Fibroblast of skin of right quadriceps (primary cell): ENCODE measurements at regions not wholly inside any gene's neighbourhood (a gene's known extent, or its start where the extent isn't known, plus 50 kb on each side); places are given as distances from the start of the nearest gene placed in this dataset.
"Not testable (repeated sequence)": the region's sequence is repeated elsewhere in the genome, so short reads cannot be mapped to it uniquely, and the experiment has no call there.

ENCODE experiments used
- DNase-seq: peaks from one replicate; pipeline ENCODE4 v3.0.0-alpha.2; 2013

DNA sequence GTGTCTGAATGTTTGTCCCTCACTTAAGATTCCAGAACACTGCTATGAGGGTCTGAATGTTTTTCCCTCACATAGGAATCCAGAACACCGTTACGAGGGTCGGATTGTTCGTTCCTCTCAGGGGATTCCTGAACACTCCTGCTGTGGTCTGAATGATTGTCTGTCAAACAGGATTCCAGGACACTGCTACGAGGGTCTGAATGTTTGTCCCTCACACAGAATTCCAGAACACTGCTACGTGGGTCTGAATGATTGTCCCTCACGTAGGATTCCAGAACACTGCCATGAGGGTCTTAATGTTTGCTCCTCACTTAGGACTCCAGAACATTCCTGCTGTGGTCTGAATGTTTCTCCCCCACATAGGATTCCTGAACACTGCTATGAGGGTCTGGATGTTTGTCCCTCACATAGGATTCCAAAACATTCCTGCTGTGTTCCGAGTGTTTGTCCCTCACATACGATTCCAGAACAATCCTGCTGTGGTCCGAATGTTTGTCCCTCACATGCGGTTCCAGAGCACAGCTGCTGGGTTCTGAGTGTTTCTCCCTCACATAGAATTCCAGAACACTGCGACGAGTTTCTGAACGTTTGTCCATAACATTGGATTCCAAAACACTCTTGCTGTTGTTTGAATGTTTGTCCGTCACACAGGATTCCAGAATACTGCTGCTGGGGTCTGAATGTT lies 199.5 kb downstream of the FOXD4L6 start:
- DNase-seq = no peak

DNA sequence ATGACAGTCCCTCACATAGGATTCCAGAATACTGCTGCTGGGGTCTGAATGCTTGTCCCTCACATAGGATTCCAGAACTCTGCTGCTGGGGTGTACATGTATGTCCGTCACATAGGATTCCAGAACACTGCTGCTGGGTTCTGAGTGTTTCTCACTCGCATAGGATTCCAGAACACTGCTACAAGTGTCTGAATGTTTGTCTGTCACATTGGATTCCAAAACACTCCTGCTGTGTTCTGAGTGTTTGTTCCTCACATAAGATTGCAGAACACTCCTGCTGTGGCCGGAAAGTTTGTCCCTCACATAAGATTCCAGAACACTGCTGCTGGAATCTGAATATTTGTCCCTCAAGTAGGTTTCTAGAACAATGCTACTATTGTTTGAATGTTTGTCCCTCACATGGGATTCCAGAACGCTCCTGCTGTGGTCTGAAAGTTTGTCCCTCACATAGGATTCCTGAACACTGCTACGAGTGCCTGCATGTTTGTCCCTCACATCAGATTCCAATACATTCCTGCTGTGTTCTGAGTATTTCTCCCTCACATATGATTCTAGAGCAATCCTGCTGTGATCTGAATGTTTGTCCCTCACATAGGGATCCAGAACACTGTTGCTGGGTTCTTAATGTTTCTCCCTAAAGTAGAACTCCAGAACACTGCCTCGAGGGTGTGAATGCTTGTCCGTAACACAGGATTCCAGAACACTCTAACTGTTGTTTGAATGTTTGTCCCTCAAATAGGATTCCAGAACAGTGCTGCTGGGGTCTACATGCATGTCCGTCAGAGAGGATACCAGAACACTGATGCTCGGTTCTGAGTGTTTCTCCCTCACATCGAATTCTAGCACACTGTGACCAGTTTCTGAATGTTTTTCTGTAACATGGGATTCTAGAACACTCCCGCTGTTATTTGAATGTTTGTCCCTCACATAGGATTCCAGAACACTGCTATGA lies 200.4 kb downstream of the FOXD4L6 start:
- DNase-seq = no peak

DNA sequence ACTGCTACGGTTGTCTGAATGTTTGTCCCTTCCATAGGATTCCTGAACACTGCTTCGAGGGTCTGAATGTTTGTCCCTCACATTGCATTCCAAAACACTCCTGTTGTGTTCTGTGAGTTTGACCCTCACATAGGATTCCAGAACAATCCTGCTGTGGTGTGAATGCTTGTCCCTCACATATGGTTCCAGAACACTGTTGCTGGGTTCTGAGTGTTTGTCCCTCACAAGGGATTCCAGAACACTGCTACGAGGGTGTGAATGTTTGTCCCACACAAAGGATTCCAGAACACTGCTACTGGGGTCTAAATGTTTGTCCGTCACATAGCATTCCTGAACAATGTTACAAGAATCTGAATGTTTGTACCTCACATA lies 201.2 kb downstream of the FOXD4L6 start:
- no peak for DNase-seq

DNA sequence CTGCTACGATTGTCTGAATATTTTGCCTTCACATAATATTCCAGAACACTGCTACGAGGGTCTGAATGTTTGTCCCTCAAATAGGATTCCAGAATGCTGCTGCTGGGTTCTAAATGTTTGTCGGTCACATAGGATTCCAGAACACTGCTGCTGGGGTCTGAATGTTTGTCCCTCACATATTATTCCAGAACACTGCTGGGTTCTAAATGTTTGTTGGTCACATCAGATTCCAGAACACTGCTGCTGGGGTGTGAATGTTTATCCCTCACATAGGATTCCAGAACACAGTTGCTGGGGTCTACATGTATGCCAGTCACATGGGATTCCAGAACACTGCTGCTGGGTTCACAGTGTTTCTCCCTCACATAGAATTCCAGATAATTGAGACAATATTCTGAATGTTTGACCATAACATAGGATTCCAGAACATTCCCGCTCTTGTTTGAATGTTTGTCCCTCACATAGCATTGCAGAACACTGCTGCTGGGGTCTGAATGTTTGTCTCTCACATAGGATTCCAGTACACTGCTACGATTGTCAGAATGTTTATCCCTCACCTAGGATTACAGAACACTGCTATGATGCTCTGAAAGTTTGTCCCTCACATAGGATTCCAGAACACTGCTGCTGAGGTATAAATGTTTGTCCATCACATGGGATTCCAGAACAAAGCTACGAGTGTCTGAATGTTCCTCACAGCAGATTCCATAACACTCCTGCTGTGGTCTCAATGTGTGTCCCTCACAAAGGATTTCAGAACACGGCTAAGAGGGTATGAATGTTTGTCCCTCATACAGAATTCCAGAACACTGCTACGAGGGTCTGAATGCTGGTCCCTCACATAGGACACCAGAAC lies 201.8 kb downstream of the FOXD4L6 start:
- no peak for DNase-seq

DNA sequence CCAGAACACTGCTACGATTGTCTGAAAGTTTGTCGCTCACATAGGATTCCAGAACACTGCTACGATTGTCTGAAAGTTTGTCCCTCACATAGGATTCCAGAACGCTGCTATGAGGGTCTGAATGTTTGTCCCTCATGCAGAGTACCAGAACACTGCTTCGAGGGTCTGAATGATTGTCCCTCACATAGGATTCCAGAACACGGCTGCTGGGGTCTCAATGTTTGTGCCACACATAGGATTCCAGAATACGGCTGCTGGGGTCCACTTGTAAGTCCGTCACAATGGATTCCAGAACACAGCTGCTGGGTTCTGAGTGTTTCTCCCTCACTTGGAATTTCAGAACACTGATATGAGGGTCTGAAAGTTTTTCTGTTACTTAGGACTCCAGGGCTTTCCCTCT lies 203.3 kb downstream of the FOXD4L6 start:
- no peak for DNase-seq

DNA sequence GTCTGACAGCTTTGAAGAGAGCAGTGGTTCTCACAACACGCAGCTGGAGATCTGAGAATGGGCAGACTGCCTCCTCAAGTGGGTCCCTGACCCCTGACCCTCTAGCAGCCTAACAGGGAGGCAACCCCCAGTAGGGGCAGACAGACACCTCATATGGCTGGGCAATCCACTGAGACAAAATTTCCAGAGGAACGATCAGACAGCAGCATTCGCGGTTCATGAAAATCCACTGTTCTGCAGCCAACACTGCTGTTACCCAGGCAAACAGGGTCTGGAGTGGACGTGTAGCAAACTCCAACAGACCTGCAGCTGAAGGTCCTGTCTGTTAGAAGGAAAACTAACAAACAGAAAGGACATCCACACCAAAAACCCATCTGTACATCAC lies 212.1 kb downstream of the FOXD4L6 start:
- not testable (repeated sequence) for DNase-seq

DNA sequence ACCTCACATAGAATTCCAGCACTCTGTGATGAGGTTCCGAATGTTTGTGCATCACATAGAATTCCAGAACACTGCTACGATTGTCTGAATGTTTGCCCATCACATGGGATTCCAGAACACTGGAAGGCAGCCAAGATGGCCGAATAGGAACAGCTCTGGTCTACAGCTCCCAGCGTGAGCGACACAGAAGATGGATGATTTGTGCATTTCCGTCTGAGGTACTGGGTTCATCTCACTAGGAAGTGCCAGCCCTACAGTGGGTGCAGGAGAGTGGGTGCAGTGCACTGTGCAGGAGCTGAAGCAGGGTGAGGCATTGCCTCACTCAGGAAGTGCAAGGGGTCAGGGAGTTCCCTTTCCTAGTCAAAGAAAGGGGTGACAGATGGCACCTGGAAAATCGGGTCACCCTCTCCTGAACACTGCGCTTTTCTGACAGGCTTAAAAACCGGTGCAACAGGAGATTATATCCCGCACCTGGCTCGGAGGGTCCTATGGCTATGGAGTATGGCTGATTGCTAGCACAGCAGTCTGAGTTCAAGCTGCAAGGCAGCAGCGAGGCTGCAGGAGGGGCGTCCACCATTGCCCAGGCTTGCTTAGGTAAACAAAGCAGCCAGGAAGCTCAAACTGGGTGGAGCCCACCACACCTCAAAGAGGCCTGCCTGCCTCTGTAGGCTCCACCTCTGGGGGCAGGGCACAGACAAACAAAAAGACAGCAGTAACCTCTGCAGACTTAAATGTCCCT lies 212.7 kb downstream of the FOXD4L6 start:
- DNase-seq = not testable (repeated sequence)

DNA sequence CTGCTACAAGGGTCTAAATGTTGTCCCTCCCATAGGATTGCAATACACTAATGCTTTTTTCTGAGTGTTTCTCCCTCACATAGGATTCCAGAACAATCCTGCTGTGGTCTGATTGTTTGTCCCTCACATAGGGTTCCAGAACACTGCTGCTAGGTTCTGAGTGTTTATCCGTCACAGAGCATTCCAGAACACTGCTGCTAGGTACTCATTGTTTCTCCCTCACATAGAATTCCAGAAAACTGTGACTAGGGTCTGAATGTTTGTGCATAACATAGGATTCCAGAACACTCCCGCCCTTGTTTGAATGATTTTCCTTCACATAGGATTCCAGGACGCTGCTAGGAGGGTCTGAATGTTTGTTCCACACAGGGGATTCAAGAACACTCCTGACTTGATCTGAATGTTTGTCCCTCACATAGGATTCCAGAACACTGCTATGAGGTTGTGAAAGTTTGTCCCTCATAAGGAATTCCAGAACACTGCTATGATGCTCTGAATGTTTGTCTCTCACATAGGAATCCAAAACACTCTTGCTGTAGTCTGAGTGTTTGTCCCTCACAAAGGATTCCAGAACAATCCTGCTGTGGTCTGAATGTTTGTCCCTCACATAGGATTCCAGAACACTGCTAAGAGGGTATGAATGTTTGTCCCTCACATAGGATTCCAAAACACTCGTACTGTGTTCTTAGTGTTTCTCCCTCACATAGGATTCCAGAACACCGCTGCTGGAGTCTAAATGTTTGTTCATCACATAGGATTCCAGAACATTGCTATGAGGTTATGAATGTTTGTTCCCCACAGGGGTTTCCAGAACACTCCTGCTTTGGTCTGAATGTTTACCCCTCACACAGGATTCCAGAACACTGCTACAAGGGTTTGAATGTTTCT lies 213.5 kb downstream of the FOXD4L6 start:
- DNase-seq = no peak

DNA sequence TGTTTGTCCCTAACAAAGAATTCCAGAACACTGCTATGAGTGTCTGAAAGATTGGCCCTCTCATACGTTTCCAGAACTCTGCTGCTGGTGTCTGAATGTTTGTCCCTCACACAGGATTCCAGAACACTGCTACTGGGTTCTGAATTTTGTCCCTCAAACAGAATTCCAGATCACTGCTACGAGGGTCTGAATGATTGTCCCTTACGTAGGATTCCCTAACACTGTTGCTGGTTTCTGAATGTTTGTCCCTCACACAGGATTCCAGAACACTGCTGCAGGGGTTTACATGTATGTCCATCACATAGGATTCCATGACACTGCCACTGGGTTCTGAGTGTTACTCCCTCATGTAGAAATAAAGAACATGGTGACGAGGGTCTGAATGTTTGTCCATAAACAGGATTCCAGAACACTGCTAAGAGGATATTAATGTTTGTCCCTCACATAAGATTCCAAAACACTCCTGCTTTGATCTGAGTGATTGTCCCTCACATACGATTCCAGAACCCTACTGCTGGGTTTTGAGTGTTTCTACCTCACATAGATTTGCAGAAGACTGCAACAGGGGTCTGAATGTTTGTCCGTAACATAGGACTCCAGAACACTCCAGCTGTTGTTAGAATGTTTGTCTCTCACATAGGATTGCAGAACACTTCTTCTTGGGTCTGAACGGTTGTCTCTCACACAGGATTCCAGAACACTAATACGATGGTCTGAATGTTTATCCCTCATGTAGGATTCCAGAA lies 214.4 kb downstream of the FOXD4L6 start:
- DNase-seq = no peak

DNA sequence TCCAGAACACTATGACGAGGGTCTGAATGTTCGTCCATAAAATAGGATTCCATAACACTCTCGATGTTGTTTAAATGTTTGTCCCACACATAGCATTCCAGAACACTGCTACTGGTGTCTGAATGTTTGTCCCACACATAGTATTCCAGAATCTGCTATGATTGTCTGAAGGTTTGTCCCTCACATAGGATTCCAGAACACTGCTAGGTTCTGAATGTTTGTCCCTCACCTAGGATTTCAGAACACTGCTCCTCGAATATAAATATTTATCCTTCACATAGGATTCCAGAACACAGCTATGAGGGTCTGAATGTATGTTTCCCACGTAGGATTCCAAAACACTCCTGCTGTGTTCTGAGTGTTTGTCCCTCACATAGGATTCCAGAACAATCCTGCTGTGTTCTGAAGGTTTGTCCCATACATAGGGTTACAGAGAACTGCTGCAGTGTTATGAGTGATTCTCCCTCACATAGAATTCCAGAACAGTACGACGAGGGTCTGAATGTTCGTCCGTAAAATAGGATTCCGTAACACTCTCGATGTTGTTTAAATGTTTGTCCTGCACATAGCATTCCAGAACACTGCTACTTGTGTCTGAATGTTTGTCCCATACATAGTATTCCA lies 215.3 kb downstream of the FOXD4L6 start:
- no peak for DNase-seq

DNA sequence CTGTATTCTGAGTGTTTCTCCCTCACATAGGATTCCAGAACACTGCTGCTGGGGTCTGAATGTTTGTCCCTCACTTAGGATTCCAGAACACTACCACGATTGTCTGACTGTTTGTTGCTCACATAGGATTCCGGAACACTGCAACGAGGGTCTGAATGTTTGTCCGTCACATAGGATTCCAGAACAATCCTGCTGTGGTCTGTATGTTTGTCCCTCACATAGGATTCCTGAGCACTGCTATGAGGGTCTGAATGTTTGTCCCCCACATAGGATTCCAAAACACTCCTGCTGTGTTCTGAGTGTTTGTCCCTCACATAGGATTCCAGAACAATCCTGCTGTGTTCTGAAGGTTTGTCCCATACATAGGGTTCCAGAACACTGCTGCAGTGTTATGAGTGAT lies 215.8 kb downstream of the FOXD4L6 start:
- DNase-seq = not testable (repeated sequence)

DNA sequence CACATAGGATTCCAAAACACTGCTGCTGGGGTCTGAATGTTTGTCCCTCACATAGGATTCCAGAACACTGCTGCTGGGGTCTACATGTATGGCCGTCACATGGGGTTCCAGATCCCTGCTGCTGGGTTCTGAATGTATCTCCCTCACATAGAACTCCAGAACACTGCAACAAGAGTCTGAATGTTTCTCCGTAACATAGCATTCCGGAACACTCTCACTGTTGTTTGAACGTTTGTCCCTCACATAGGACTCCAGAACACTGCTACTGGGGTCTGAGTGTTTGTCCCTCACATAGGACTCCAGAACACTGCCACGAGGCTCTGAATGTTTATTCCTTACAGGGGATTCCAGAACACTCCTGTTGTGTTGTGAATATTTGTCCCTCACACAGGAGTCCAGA lies 216.8 kb downstream of the FOXD4L6 start:
- no peak for DNase-seq

DNA sequence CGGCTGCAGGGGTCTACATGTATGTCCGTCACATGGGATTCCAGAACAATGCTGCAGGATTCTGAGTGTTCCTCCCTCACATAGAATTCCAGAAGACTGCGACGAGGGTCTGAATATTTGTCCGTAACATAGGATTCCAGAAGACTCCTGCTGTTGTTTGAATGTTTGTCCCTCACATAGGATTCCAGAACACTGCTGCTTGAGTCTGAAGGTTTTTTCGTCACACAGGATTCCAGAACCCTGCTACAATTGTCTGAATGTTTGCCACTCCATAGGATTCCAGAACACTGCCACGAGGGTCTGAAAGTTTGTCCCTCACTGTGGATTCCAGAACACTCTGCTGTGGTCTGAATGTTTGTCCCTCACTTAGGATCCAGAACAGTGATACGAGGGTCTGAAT lies 217.5 kb downstream of the FOXD4L6 start:
- DNase-seq = not testable (repeated sequence)

DNA sequence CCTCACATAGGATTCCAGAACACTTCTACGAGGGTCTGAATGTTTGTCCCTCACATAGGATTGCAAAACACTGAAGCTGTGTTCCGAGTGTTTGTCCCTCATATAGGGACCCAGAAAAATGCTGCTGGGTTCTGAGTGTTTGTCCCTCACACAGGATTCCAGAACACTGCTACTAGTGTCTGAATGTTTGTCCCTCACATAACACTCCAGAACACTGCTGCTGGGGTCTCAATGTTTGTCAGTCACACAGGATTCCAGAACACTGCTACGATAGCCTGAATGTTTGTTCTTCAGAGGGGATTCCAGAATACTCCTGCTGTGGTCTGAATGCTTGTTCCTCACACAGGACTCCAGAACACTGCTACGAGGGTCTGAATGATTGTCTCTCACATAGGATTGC lies 218.7 kb downstream of the FOXD4L6 start:
- DNase-seq = no peak

DNA sequence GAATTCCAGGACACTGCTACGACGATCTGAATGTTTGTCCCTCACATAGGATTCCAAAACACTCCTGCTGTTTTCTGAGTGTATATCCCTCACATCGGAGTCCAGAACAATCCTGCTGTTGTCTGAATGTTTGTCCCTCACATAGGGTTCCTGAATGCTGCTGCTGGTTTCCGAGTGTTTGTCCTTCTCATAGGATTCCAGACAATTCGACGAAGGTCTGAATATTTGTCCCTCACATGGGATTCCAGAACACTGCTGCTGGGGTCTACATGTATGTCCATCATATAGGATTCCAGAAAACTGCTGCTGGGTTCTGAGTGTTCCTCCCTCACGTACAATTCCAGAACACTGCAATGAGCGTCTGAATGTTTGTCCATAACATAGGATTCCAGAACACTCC lies 219.4 kb downstream of the FOXD4L6 start:
- DNase-seq = not testable (repeated sequence)

DNA sequence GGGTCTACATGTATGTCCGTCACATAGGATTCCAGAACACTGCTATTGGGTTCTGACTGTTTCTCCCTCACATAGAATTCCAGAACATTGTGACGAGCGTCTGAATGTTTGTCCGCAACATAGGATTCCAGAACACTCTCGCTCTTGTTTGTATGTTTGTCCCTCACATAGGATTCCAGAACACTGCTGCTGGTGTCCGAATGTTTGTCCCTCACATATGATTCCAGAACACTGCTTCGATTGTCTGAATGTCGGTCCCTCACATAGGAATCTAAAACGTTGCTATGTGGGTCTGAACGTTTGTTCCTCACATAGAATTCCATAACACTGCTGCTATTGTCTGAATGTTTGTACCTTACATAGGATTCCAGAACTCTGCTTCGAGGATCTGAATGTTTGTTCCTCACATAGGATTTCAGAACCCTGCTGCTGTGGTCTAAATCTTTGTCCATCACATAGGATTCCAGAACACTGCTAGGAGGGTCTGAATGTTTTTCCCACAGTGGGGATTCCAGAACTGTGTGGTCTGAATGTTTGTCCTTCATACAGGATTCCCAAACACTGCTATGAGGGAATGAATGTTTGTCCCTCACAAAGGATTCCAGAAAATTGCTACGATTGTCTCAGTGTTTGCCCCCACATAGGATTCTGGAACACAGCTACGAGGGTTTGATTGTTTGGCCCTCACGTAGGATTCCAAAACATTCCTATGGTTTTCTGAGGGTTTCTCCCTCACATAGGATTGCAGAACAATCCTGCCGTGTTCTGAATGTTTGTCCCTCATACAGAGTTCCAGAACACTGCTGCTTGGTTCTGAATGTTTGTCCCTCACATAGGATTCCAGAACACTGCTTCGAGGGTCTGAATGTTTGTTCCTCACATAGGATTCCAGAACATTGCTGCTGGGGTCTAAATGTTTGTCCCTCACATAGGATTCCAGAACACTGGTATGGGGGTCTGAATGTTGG lies 220.5 kb downstream of the FOXD4L6 start:
- DNase-seq = no peak

DNA sequence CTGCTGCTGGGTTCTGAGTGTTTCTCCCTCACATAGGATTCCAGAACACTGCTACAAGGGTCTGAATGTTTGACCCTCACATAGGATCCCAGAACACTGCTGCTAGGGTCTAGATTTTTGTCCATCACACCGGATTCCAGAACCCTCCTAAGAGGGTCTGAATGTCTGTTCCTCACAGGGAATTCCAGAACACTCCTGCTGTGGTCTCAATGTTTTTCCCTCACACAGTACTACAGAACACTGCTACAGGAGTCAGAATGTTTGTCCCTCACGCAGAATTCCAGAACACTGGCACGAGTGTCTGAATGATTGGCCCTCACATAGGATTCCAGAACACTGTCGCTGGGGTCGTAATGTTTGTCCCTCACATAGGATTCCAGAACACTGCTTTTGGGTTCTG lies 221.6 kb downstream of the FOXD4L6 start:
- not testable (repeated sequence) for DNase-seq

DNA sequence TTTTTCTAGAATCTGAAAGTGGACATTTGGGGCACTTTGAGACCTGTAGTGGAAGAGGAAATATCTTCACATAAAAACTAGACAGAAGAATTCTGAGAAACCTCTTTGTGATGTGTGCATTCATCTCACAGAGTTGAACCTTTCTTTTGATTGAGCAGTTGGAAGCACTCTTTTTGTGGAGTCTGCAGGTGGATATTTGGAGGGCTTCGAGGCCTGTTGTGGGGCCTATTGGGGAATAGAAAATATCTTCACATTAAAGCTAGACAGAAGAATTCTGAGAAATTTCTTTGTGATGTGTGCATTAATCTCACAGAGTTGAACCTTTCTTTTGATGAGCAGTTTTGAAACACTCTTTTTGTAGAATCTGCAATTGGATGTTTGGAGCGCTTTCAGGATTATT lies 236.2 kb downstream of the FOXD4L6 start:
- DNase-seq = not testable (repeated sequence)

DNA sequence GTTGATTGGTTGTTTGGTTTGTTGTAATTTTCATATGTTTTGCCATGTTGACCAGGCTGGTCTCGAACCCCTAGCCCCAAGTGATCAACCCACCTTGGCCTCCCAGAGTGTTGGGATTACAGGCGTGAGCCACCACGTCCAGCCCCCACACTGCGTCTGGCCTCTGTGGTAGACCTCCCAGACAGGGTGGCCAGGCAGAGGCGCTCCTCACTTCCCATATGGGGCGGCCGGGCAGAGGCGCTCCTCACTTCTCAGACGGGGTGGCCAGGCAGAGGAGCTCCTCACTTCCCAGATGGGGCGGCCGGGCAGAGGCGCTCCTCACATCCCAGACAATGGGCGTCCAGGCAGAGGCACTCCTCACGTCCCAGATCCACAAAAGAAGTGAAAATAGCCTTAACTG lies 242.6 kb downstream of the FOXD4L6 start:
- not testable (repeated sequence) for DNase-seq
